ENCODE measurements at regions not wholly inside any gene's neighbourhood (a gene's known extent, or its start where the extent isn't known, plus 50 kb on each side); places are given as distances from the start of the nearest gene placed in this dataset.
"Not testable (repeated sequence)": the region's sequence is repeated elsewhere in the genome, so short reads cannot be mapped to it uniquely, and the experiment has no call there.

- Histone ChIP-seq H3K9me3 (ENCODE audit: low read depth, low read length, poor library complexity, severe bottlenecking) (no peaks in the 10 kb centered on the region), H3K4me1 (ENCODE audit: insufficient read depth, low read length, poor library complexity, severe bottlenecking) (no peaks in the 10 kb centered on the region), H3K27ac (ENCODE audit: low read depth, low read length, poor library complexity, severe bottlenecking) (no peak overlapping the region), H3K4me3 (ENCODE audit: low read depth, low read length, poor library complexity, severe bottlenecking) (no peak overlapping the region), H3K27me3 (replicated peaks; ENCODE audit: insufficient read depth, low read depth, low read length, poor library complexity) (no peaks in the 10 kb centered on the region), H3K36me3 (ENCODE audit: insufficient read depth, low read length, poor library complexity, severe bottlenecking) (no peaks in the 10 kb centered on the region)
- POLR2A ChIA-PET (ENCODE audit: low non-redundant PET) = no interaction called here
- CTCF ChIA-PET = interaction anchor here (0.7 kb wide), 1 partner anchor 112 kb away, joined by 5 read pairs; no protein-coding TSS in a partner anchor
- DNase-seq (ENCODE audit: low spot score) = peak; percentile 55
- no TSS peak for BruUV-seq (replicated peaks)
- TF ChIP-seq EZH2 (IDR thresholded peaks at IDR 0.05; ENCODE audit: borderline replicate concordance, low read depth, low read length, poor library complexity, severe bottlenecking) (no peak), CTCF (conservative IDR thresholded peaks at IDR 0.05; ENCODE audit: low read depth, low read length) (no peak)
- intact Hi-C loops (cut with micrococcal nuclease; ENCODE audit: unreplicated experiment) = no loop called here
These were observed 57.7 kb upstream of the EP300 start for GRCh38 chr22:41034706-41035105.

- no TSS peak for BruUV-seq (replicated peaks)
- intact Hi-C loops (cut with micrococcal nuclease; ENCODE audit: unreplicated experiment) = no loop called here
These were observed 55.5 kb upstream of the EP300 start for GRCh38 chr22:41036924-41037323.

GRCh38 chr22:41038732-41039131 lies 53.7 kb upstream of the EP300 start:
- H3K27me3 ChIP-seq (replicated peaks; ENCODE audit: insufficient read depth, low read depth, low read length, poor library complexity) = no peaks in the 10 kb centered on the region
- H3K4me3 ChIP-seq (ENCODE audit: low read depth, low read length, poor library complexity, severe bottlenecking) = no peak overlapping the region
- no peaks in the 10 kb centered on the region for H3K36me3 ChIP-seq (ENCODE audit: insufficient read depth, low read length, poor library complexity, severe bottlenecking)
- no peaks in the 10 kb centered on the region for H3K9me3 ChIP-seq (ENCODE audit: low read depth, low read length, poor library complexity, severe bottlenecking)
- H3K4me1 ChIP-seq (ENCODE audit: insufficient read depth, low read length, poor library complexity, severe bottlenecking) = no peaks in the 10 kb centered on the region
- DNase-seq (ENCODE audit: low spot score) = no peak
- TF ChIP-seq EZH2 (IDR thresholded peaks at IDR 0.05; ENCODE audit: borderline replicate concordance, low read depth, low read length, poor library complexity, severe bottlenecking) = no peak
- TF ChIP-seq CTCF (conservative IDR thresholded peaks at IDR 0.05; ENCODE audit: low read depth, low read length) = no peak
- no TSS peak for BruUV-seq (replicated peaks)
- POLR2A ChIA-PET (ENCODE audit: low non-redundant PET) = no interaction called here
- intact Hi-C loops (cut with micrococcal nuclease; ENCODE audit: unreplicated experiment) = no loop called here
- CTCF ChIA-PET = no interaction called here
- no peak overlapping the region for H3K27ac ChIP-seq (ENCODE audit: low read depth, low read length, poor library complexity, severe bottlenecking)

More at GRCh38 chr22:41036924-41037323, 55.5 kb upstream of the EP300 start:
- ChIA-PET CTCF (no interaction called here), POLR2A (ENCODE audit: low non-redundant PET) (interaction anchor here (0.6 kb wide), 1 partner anchor 715 kb away, joined by 4 read pairs; no protein-coding TSS in a partner anchor)
- Histone ChIP-seq H3K27ac (ENCODE audit: low read depth, low read length, poor library complexity, severe bottlenecking) (no peak overlapping the region), H3K4me1 (ENCODE audit: insufficient read depth, low read length, poor library complexity, severe bottlenecking) (no peaks in the 10 kb centered on the region), H3K27me3 (replicated peaks; ENCODE audit: insufficient read depth, low read depth, low read length, poor library complexity) (no peaks in the 10 kb centered on the region), H3K4me3 (ENCODE audit: low read depth, low read length, poor library complexity, severe bottlenecking) (no peak overlapping the region), H3K9me3 (ENCODE audit: low read depth, low read length, poor library complexity, severe bottlenecking) (no peaks in the 10 kb centered on the region), H3K36me3 (ENCODE audit: insufficient read depth, low read length, poor library complexity, severe bottlenecking) (no peaks in the 10 kb centered on the region)
- TF ChIP-seq CTCF (conservative IDR thresholded peaks at IDR 0.05; ENCODE audit: low read depth, low read length) (no peak), EZH2 (IDR thresholded peaks at IDR 0.05; ENCODE audit: borderline replicate concordance, low read depth, low read length, poor library complexity, severe bottlenecking) (no peak)
- DNase-seq (ENCODE audit: low spot score) = no peak

- POLR2A ChIA-PET (ENCODE audit: low non-redundant PET) = interaction anchor here (0.6 kb wide), 1 partner anchor 1923 kb away, joined by 3 read pairs; no protein-coding TSS in a partner anchor
- CTCF ChIA-PET; H3K27me3 ChIP-seq (replicated peaks; ENCODE audit: insufficient read depth, low read depth, low read length, poor library complexity); H3K9me3 ChIP-seq (ENCODE audit: low read depth, low read length, poor library complexity, severe bottlenecking); H3K4me1 ChIP-seq (ENCODE audit: insufficient read depth, low read length, poor library complexity, severe bottlenecking); H3K27ac ChIP-seq (ENCODE audit: low read depth, low read length, poor library complexity, severe bottlenecking); DNase-seq (ENCODE audit: low spot score); BruUV-seq (replicated peaks); H3K4me3 ChIP-seq (ENCODE audit: low read depth, low read length, poor library complexity, severe bottlenecking); intact Hi-C loops (cut with micrococcal nuclease; ENCODE audit: unreplicated experiment); H3K36me3 ChIP-seq (ENCODE audit: insufficient read depth, low read length, poor library complexity, severe bottlenecking): not testable (repeated sequence)
These were observed 52.8 kb upstream of the EP300 start for GRCh38 chr22:41039641-41040040.
